Gastrocnemius medialis (tissue), 4 donors: ENCODE measurements at regions not wholly inside any gene's neighbourhood (a gene's known extent, or its start where the extent isn't known, plus 50 kb on each side); places are given as distances from the start of the nearest gene placed in this dataset.

Experiments used
- CTCF ChIP-seq, 5 experiments: fragments of 450-650 bp in 3 of 5; fragments of 200-600 bp in 2 of 5; sonication (generic) in 2 of 5; IDR thresholded peaks in 4 of 5; conservative IDR thresholded peaks in 1 of 5; 1 replicate in 4 of 5; 2 replicates in 1 of 5; pipeline ENCODE4 v1.5.1; 2016 to 2019; ENCODE audit warnings: antibody characterized with exemption in 5 of 5, mild to moderate bottlenecking in 3 of 5, moderate library complexity in 3 of 5
- POLR2A ChIP-seq, 2 donors: fragments of 450-650 bp; IDR thresholded peaks; one replicate each; pipeline ENCODE4 v1.6.1; 2017; ENCODE audit warnings: antibody characterized with exemption in 2 of 2, mild to moderate bottlenecking in 2 of 2, moderate library complexity in 2 of 2

GRCh38 chr2:34105006-34105767 lies 506.1 kb upstream of the FAM98A start:
- TF ChIP-seq CTCF (IDR thresholded peaks at IDR 0.05 in 4 of 5, conservative IDR thresholded peaks at IDR 0.05 in 1 of 5) = no peak
- TF ChIP-seq POLR2A (IDR thresholded peaks at IDR 0.05) = no peak
